SU-DHL-6 (cell line): ENCODE measurements at regions not wholly inside any gene's neighbourhood (a gene's known extent, or its start where the extent isn't known, plus 50 kb on each side); places are given as distances from the start of the nearest gene placed in this dataset.

ENCODE experiments used
- H2AFZ ChIP-seq: fragments of 200-600 bp; sonication (generic); 2 replicates; pipeline ENCODE4 v1.6.1; 2014; ENCODE audit warnings: low read depth, mild to moderate bottlenecking, moderate library complexity, mixed read lengths, antibody characterized with exemption, low read length; ENCODE audit not compliant: severe bottlenecking
- H3F3A ChIP-seq: fragments of 200-600 bp; shearing (Covaris generic); 2 replicates; pipeline ENCODE4 v1.6.0; 2016; ENCODE audit warnings: antibody characterized with exemption, mild to moderate bottlenecking; ENCODE audit not compliant: insufficient read depth
- H3K27ac ChIP-seq: fragments of 200-600 bp; sonication (generic); 2 replicates; pipeline ENCODE4 v1.5.1; 2016; ENCODE audit warnings: low read depth, mild to moderate bottlenecking, low read length, moderate library complexity, mixed read lengths
- H3K27me3 ChIP-seq: fragments of 200-600 bp; sonication (generic), shearing (Covaris generic); 2 replicates; pipeline ENCODE4 v1.6.0; 2014; ENCODE audit warnings: mild to moderate bottlenecking, low read length
- H3K36me3 ChIP-seq: fragments of 200-600 bp; sonication (generic); 2 replicates; pipeline ENCODE4 v1.6.1; 2014; ENCODE audit warnings: mild to moderate bottlenecking, low read length, mixed read lengths
- H3K4me2 ChIP-seq: fragments of 300-600, 200-600 bp; shearing (Covaris generic), sonication (generic); 2 replicates; pipeline ENCODE4 v1.6.0; 2014; ENCODE audit warnings: low read length, low read depth, mild to moderate bottlenecking; ENCODE audit not compliant: poor library complexity, severe bottlenecking
- H3K4me3 ChIP-seq: fragments of 200-600 bp; sonication (generic); 2 replicates; pipeline ENCODE4 v1.5.1; 2014; ENCODE audit warnings: antibody characterized with exemption, low read length, mild to moderate bottlenecking, mixed read lengths; ENCODE audit not compliant: insufficient read depth, poor library complexity, severe bottlenecking
- H3K79me2 ChIP-seq: fragments of 200-600 bp; sonication (generic); 2 replicates; pipeline ENCODE4 v1.6.1; 2014; ENCODE audit warnings: mild to moderate bottlenecking, low read length, moderate library complexity; ENCODE audit not compliant: insufficient read depth
- H3K9ac ChIP-seq: fragments of 200-600 bp; sonication (generic); 2 replicates; pipeline ENCODE4 v1.7.0; 2014; ENCODE audit warnings: mild to moderate bottlenecking, low read length
- H3K9me2 ChIP-seq: fragments of 200-600 bp; sonication (generic); replicated peaks from 2 replicates; pipeline ENCODE4 v1.6.1; 2014; ENCODE audit warnings: low read length; ENCODE audit not compliant: insufficient read depth
- H3K9me3 ChIP-seq: fragments of 200-600 bp; sonication (generic); 2 replicates; pipeline ENCODE4 v1.6.1; 2014; ENCODE audit warnings: low read length, mixed read lengths; ENCODE audit not compliant: insufficient read depth
- H4K20me1 ChIP-seq: fragments of 200-600 bp; sonication (generic); 2 replicates; pipeline ENCODE4 v1.6.1; 2014; ENCODE audit warnings: low read depth, mild to moderate bottlenecking, antibody characterized with exemption, low read length, moderate library complexity, mixed read lengths
- CTCF ChIP-seq: fragments of 200-600 bp; sonication (generic); IDR thresholded peaks from one replicate; pipeline ENCODE4 v1.5.1; 2017; ENCODE audit warnings: antibody characterized with exemption, mild to moderate bottlenecking, low read length, moderate library complexity; ENCODE audit not compliant: insufficient read depth, poor library complexity, severe bottlenecking
- EZH2phosphoT487 ChIP-seq: fragments of 200-600 bp; sonication (generic), shearing (Covaris generic); conservative IDR thresholded peaks from 2 replicates; pipeline ENCODE4 v1.6.1; 2018; ENCODE audit warnings: mild to moderate bottlenecking, antibody characterized with exemption, low read length, moderate library complexity, mixed read lengths

- TF ChIP-seq CTCF, result no peak
- TF ChIP-seq EZH2phosphoT487, result no peak
- Histone ChIP-seq H3K27me3 (no peaks in the 10 kb centered on the region), H3K4me3 (no peak overlapping the region), H3K9me2 (no peaks in the 10 kb centered on the region), H4K20me1 (no peaks in the 10 kb centered on the region), H3K79me2 (no peaks in the 10 kb centered on the region), H3K36me3 (no peaks in the 10 kb centered on the region), H3K4me2 (no peak overlapping the region), H3F3A (no peaks in the 10 kb centered on the region), H3K9ac (no peak overlapping the region), H3K27ac (no peak overlapping the region), H2AFZ (no peak overlapping the region), H3K9me3 (no peaks in the 10 kb centered on the region)
Observed at GRCh38 chr6:119517428-119517827, 167.9 kb upstream of the MAN1A1 start.

- no peak overlapping the region for H3K4me3 ChIP-seq
- no peaks in the 10 kb centered on the region for H3F3A ChIP-seq
- H4K20me1 ChIP-seq, result no peaks in the 10 kb centered on the region
- TF ChIP-seq CTCF (no peak), EZH2phosphoT487 (no peak)
- H3K27ac ChIP-seq, result no peak overlapping the region
- H3K9ac ChIP-seq, result no peak overlapping the region
- no peaks in the 10 kb centered on the region for H3K9me3 ChIP-seq
- no peaks in the 10 kb centered on the region for H3K79me2 ChIP-seq
- H3K27me3 ChIP-seq, result no peaks in the 10 kb centered on the region
- H2AFZ ChIP-seq, result no peak overlapping the region
- H3K4me2 ChIP-seq, result no peak overlapping the region
- H3K36me3 ChIP-seq, result no peaks in the 10 kb centered on the region
- H3K9me2 ChIP-seq, result no peaks in the 10 kb centered on the region
Observed at GRCh38 chr6:119514345-119514744, 164.8 kb upstream of the MAN1A1 start.

- H3K4me2 ChIP-seq, result no peak overlapping the region
- H3K9me2 ChIP-seq, result no peaks in the 10 kb centered on the region
- H3K79me2 ChIP-seq, result no peaks in the 10 kb centered on the region
- H2AFZ ChIP-seq, result no peak overlapping the region
- no peak overlapping the region for H3K4me3 ChIP-seq
- no peaks in the 10 kb centered on the region for H3F3A ChIP-seq
- H3K9ac ChIP-seq, result no peak overlapping the region
- no peak overlapping the region for H3K27ac ChIP-seq
- H4K20me1 ChIP-seq, result no peaks in the 10 kb centered on the region
- TF ChIP-seq CTCF, result no peak
- no peak for TF ChIP-seq EZH2phosphoT487
- no peaks in the 10 kb centered on the region for H3K27me3 ChIP-seq
- no peaks in the 10 kb centered on the region for H3K9me3 ChIP-seq
- H3K36me3 ChIP-seq, result no peaks in the 10 kb centered on the region
Observed at GRCh38 chr6:119511024-119511423, 161.5 kb upstream of the MAN1A1 start.
